ENCODE measurements at regions not wholly inside any gene's neighbourhood (a gene's known extent, or its start where the extent isn't known, plus 50 kb on each side); places are given as distances from the start of the nearest gene placed in this dataset.

GRCh38 chr11:109147726-109148125 lies 274.3 kb upstream of the C11orf87 start:
- Histone ChIP-seq H3K4me3 (no peak overlapping the region), H3K4me1 (replicated peaks in 1 of 2; ENCODE audit: control insufficient read depth in 2 of 2, insufficient read depth in 2 of 2, low read length in 2 of 2) (no peaks in the 10 kb centered on the region), H3K79me2 (ENCODE audit: control insufficient read depth, insufficient read depth, low read length) (no peaks in the 10 kb centered on the region), H3K9me3 (replicated peaks; ENCODE audit: control insufficient read depth, insufficient read depth, low read depth, low read length) (no peaks in the 10 kb centered on the region), H3K36me3 (ENCODE audit: control insufficient read depth, insufficient read depth, low read length) (no peaks in the 10 kb centered on the region), H3K4me2 (ENCODE audit: insufficient read depth, low read length) (no peak overlapping the region), H3K9ac (ENCODE audit: insufficient read depth in 1 of 2, low read depth in 2 of 2, low read length in 2 of 2) (no peak overlapping the region), H3K27ac (ENCODE audit: extremely low read depth, low read depth, low read length) (no peak overlapping the region), H4K20me1 (replicated peaks; ENCODE audit: control insufficient read depth, insufficient read depth, low read length) (no peaks in the 10 kb centered on the region), H3K27me3 (ENCODE audit: control insufficient read depth in 2 of 2, insufficient read depth in 2 of 2, low read length in 2 of 2) (no peaks in the 10 kb centered on the region), H3K9me1 (ENCODE audit: control insufficient read depth, insufficient read depth, low read length) (no peaks in the 10 kb centered on the region), H2AFZ (ENCODE audit: low read depth, low read length) (no peak overlapping the region)
- no TSS peak for BruUV-seq (replicated peaks)
- no peak for ATAC-seq
- CTCF ChIA-PET (ENCODE audit: low intra/inter-chr PET ratio), result no interaction called here
- in situ Hi-C loops (cut with MboI), result no loop called here
- POLR2A ChIA-PET, result interaction anchor here (1.4 kb wide), 1 partner anchor 10 kb away, joined by 4 read pairs; no protein-coding TSS in a partner anchor
- no peak for FAIRE-seq
- TF ChIP-seq CTCFL (IDR thresholded peaks at IDR 0.05; ENCODE audit: borderline replicate concordance, insufficient read depth, low read depth, low read length, poor library complexity, severe bottlenecking) (no peak), SAFB (IDR thresholded peaks at IDR 0.05; ENCODE audit: borderline replicate concordance, low read depth, low read length) (no peak), SMARCB1 (IDR thresholded peaks at IDR 0.05; ENCODE audit: insufficient read length, low read depth) (no peak), HMG20B (CRISPR knock-in tag; IDR thresholded peaks at IDR 0.05) (no peak), MECOM (CRISPR knock-in tag; IDR thresholded peaks at IDR 0.05) (no peak), RBM25 (IDR thresholded peaks at IDR 0.05; ENCODE audit: low read depth, low read length, severe bottlenecking) (no peak), ZNF134 (CRISPR knock-in tag; conservative IDR thresholded peaks at IDR 0.05) (no peak), MAFF (IDR thresholded peaks at IDR 0.05; ENCODE audit: low read length) (no peak), SREBF2 (CRISPR knock-in tag; IDR thresholded peaks at IDR 0.05) (no peak)
- intact Hi-C loops (cut with micrococcal nuclease), result no loop called here
- DNase-seq (ENCODE audit: extremely low read depth in 1 of 4, low spot score in 3 of 4), result no peak
